Testis (tissue), 2 donors: ENCODE measurements at regions not wholly inside any gene's neighbourhood (a gene's known extent, or its start where the extent isn't known, plus 50 kb on each side); places are given as distances from the start of the nearest gene placed in this dataset.

ENCODE experiments used
- DNase-seq: peaks from one replicate; pipeline ENCODE4 v3.0.0-alpha.2; 2019
- H3K27ac ChIP-seq, 2 donors: fragments of 200-600 bp; sonication (generic); one replicate each; pipeline ENCODE4 v1.5.1; 2019
- H3K27me3 ChIP-seq: fragments of 200-600 bp; sonication (generic); one replicate; pipeline ENCODE4 v1.5.1; 2019
- H3K36me3 ChIP-seq: fragments of 200-600 bp; sonication (generic); one replicate; pipeline ENCODE4 v1.5.1; 2017; ENCODE audit warnings: low read depth; ENCODE audit errors: missing control alignments
- H3K4me1 ChIP-seq: fragments of 200-600 bp; sonication (generic); one replicate; pipeline ENCODE4 v1.5.1; 2019
- H3K4me3 ChIP-seq, 2 donors: fragments of 200-600 bp; sonication (generic); one replicate each; pipeline ENCODE4 v1.5.1; 2017 to 2019
- H3K9me3 ChIP-seq: fragments of 200-600 bp; sonication (generic); one replicate; pipeline ENCODE4 v1.5.1; 2017
- CTCF ChIP-seq, 3 experiments: fragments of 450-650 bp in 2 of 3; fragments of 200-600 bp in 1 of 3; sonication (generic) in 1 of 3; IDR thresholded peaks; one replicate each; pipeline ENCODE4 v1.5.1; 2016 to 2019; ENCODE audit warnings: antibody characterized with exemption in 3 of 3, mild to moderate bottlenecking in 2 of 3, moderate library complexity in 1 of 3
- POLR2A ChIP-seq: fragments of 450-650 bp; IDR thresholded peaks from one replicate; pipeline ENCODE4 v1.6.1; 2017; ENCODE audit warnings: antibody characterized with exemption, mild to moderate bottlenecking, moderate library complexity
- WGBS, 2 donors: methylation state at CpG; one replicate each; pipeline ENCODE4 v1.1.5; 2018; 5-methylcytosine and 5-hydroxymethylcytosine counted together
- intact Hi-C: fragments of 100-400 bp; cut with DNase I; formaldehyde crosslinking; loops from one replicate; pipeline ENCODE4 v1.15.1; 2023; ENCODE audit warnings: low total_unique reads

- no peak for DNase-seq
- intact Hi-C loops, result no loop called here
- no peaks in the 10 kb centered on the region for H3K27me3 ChIP-seq
- no peak overlapping the region for H3K27ac ChIP-seq
- no peaks in the 10 kb centered on the region for H3K4me1 ChIP-seq
- TF ChIP-seq POLR2A (no peak), CTCF (IDR thresholded peaks at IDR 0.05) (no peak)
- H3K9me3 ChIP-seq, result no peaks in the 10 kb centered on the region
- WGBS, 2 donors, result 31 to 35% methylated on average over 4 of the region's 4 CpGs
- H3K4me3 ChIP-seq, result no peak overlapping the region
- no peaks in the 10 kb centered on the region for H3K36me3 ChIP-seq
These were observed 722.0 kb upstream of the SOX9 start for GRCh38 chr17:71398800-71399219.

GRCh38 chr17:71399221-71399620 lies 721.6 kb upstream of the SOX9 start:
- H3K4me1 ChIP-seq, result no peaks in the 10 kb centered on the region
- WGBS, 2 donors, result 20 to 29% methylated on average over 3 of the region's 3 CpGs
- TF ChIP-seq CTCF (IDR thresholded peaks at IDR 0.05), result no peak
- no peak for TF ChIP-seq POLR2A
- no peaks in the 10 kb centered on the region for H3K27me3 ChIP-seq
- H3K9me3 ChIP-seq, result no peaks in the 10 kb centered on the region
- H3K4me3 ChIP-seq, result no peak overlapping the region
- intact Hi-C loops, result no loop called here
- no peak for DNase-seq
- H3K36me3 ChIP-seq, result no peaks in the 10 kb centered on the region
- no peak overlapping the region for H3K27ac ChIP-seq

GRCh38 chr17:71399649-71400048 lies 721.2 kb upstream of the SOX9 start:
- H3K27me3 ChIP-seq, result no peaks in the 10 kb centered on the region
- H3K27ac ChIP-seq, result no peak overlapping the region
- no peak for TF ChIP-seq POLR2A
- TF ChIP-seq CTCF (IDR thresholded peaks at IDR 0.05), result no peak
- 37 to 50% methylated on average over 1 of the region's 1 CpG for WGBS, 2 donors
- no peak for DNase-seq
- H3K4me3 ChIP-seq, result no peak overlapping the region
- intact Hi-C loops, result no loop called here
- no peaks in the 10 kb centered on the region for H3K9me3 ChIP-seq
- no peaks in the 10 kb centered on the region for H3K4me1 ChIP-seq
- H3K36me3 ChIP-seq, result no peaks in the 10 kb centered on the region

- Histone ChIP-seq H3K27me3 (no peaks in the 10 kb centered on the region), H3K36me3 (no peaks in the 10 kb centered on the region), H3K27ac (no peak overlapping the region), H3K9me3 (no peaks in the 10 kb centered on the region), H3K4me3 (no peak overlapping the region), H3K4me1 (no peaks in the 10 kb centered on the region)
- no peak for TF ChIP-seq POLR2A
- no peak for TF ChIP-seq CTCF (IDR thresholded peaks at IDR 0.05)
- intact Hi-C loops, result no loop called here
- WGBS, 2 donors, result 89 to 96% methylated on average over 1 of the region's 1 CpG
- DNase-seq, result no peak
These were observed 718.8 kb upstream of the SOX9 start for GRCh38 chr17:71402007-71402406.

- Histone ChIP-seq H3K9me3 (no peaks in the 10 kb centered on the region), H3K4me1 (no peaks in the 10 kb centered on the region), H3K36me3 (no peaks in the 10 kb centered on the region), H3K27me3 (no peaks in the 10 kb centered on the region), H3K27ac (no peak overlapping the region), H3K4me3 (no peak overlapping the region)
- WGBS, 2 donors, result 69 to 91% methylated on average over 3 of the region's 3 CpGs
- intact Hi-C loops, result no loop called here
- TF ChIP-seq POLR2A (no peak), CTCF (IDR thresholded peaks at IDR 0.05) (no peak)
- no peak for DNase-seq
These were observed 718.1 kb upstream of the SOX9 start for GRCh38 chr17:71402661-71403141.
